ENCODE measurements at regions not wholly inside any gene's neighbourhood (a gene's known extent, or its start where the extent isn't known, plus 50 kb on each side); places are given as distances from the start of the nearest gene placed in this dataset.

GRCh38 chr6:1473598-1473997, 84.2 kb downstream of the FOXF2 start:
- no peak for TF ChIP-seq CTCF (conservative IDR thresholded peaks at IDR 0.05; ENCODE audit: low read length)
- TF ChIP-seq EZH2phosphoT487 (IDR thresholded peaks at IDR 0.05; ENCODE audit: borderline replicate concordance, low read depth, low read length), result no peak
